MM.1S (cell line): ENCODE measurements at regions not wholly inside any gene's neighbourhood (a gene's known extent, or its start where the extent isn't known, plus 50 kb on each side); places are given as distances from the start of the nearest gene placed in this dataset.

Source experiments
- DNase-seq: peaks from one replicate; pipeline ENCODE4 v3.0.0-alpha.2; 2015
- H2AFZ ChIP-seq: fragments of 300-600 bp; sonication (generic); 2 replicates; pipeline ENCODE4 v1.6.0; 2016; ENCODE audit warnings: antibody characterized with exemption, low read length
- H3F3A ChIP-seq: fragments of 300-600 bp; sonication (generic); 2 replicates; pipeline ENCODE4 v1.6.1; 2016; ENCODE audit warnings: mild to moderate bottlenecking, antibody characterized with exemption, low read length, moderate library complexity, mixed read lengths; ENCODE audit not compliant: insufficient read depth
- H3K27ac ChIP-seq: fragments of 300-600 bp; sonication (generic); 2 replicates; pipeline ENCODE4 v1.5.1; 2016; ENCODE audit warnings: mild to moderate bottlenecking, low read length
- H3K27me3 ChIP-seq: fragments of 300-600 bp; sonication (generic); replicated peaks from 2 replicates; pipeline ENCODE4 v1.6.0; 2016; ENCODE audit warnings: low read length; ENCODE audit not compliant: insufficient read depth
- H3K36me3 ChIP-seq: fragments of 300-600 bp; sonication (generic); replicated peaks from 2 replicates; pipeline ENCODE4 v1.6.1; 2016; ENCODE audit warnings: mild to moderate bottlenecking, low read length, mixed read lengths; ENCODE audit not compliant: insufficient read depth
- H3K4me1 ChIP-seq: fragments of 300-600 bp; sonication (generic); 2 replicates; pipeline ENCODE4 v1.6.1; 2016; ENCODE audit warnings: low read length, mixed read lengths
- H3K4me2 ChIP-seq: fragments of 300-600 bp; sonication (generic); 2 replicates; pipeline ENCODE4 v1.6.0; 2016; ENCODE audit warnings: low read depth, low read length
- H3K4me3 ChIP-seq: fragments of 300-600 bp; sonication (generic); 2 replicates; pipeline ENCODE4 v1.5.1; 2016; ENCODE audit warnings: low read length, mixed read lengths
- H3K79me2 ChIP-seq: fragments of 300-600 bp; sonication (generic); 2 replicates; pipeline ENCODE4 v1.6.1; 2016; ENCODE audit warnings: mixed run types, low read length, mixed read lengths
- H3K9ac ChIP-seq: fragments of 300-600 bp; sonication (generic); 2 replicates; pipeline ENCODE4 v1.6.1; 2016; ENCODE audit warnings: low read length, mixed read lengths
- H3K9me2 ChIP-seq: fragments of 300-600 bp; sonication (generic); replicated peaks from 2 replicates; pipeline ENCODE4 v1.6.1; 2016; ENCODE audit warnings: mild to moderate bottlenecking, low read length, mixed read lengths; ENCODE audit not compliant: insufficient read depth
- H3K9me3 ChIP-seq: fragments of 300-600 bp; sonication (generic); replicated peaks from 2 replicates; pipeline ENCODE4 v1.6.1; 2016; ENCODE audit warnings: mild to moderate bottlenecking, low read length, mixed read lengths; ENCODE audit not compliant: insufficient read depth
- H4K20me1 ChIP-seq: fragments of 300-600 bp; sonication (generic); 2 replicates; pipeline ENCODE4 v1.6.1; 2016; ENCODE audit warnings: mild to moderate bottlenecking, low read length, moderate library complexity, mixed read lengths; ENCODE audit not compliant: insufficient read depth
- CTCF ChIP-seq: fragments of 300-600 bp; sonication (generic); IDR thresholded peaks from 2 replicates; pipeline ENCODE4 v1.5.1; 2016; ENCODE audit warnings: antibody characterized with exemption, low read length, mixed read lengths
- EZH2 ChIP-seq: fragments of 300-600 bp; sonication (generic); optimal IDR thresholded peaks from 2 replicates; pipeline ENCODE3; 2017; ENCODE audit warnings: low read depth, mild to moderate bottlenecking, antibody characterized with exemption, low read length, mixed read lengths
- EZH2phosphoT487 ChIP-seq: fragments of 300-600 bp; sonication (generic); IDR thresholded peaks from 2 replicates; pipeline ENCODE4 v1.6.1; 2018; ENCODE audit warnings: antibody characterized with exemption, low read length

- Histone ChIP-seq H3K9ac (no peak overlapping the region), H3K9me2 (no peaks in the 10 kb centered on the region), H3K79me2 (no peaks in the 10 kb centered on the region), H3K4me1 (no peaks in the 10 kb centered on the region), H4K20me1 (no peaks in the 10 kb centered on the region), H3K36me3 (no peaks in the 10 kb centered on the region), H3F3A (no peaks in the 10 kb centered on the region), H3K27ac (no peak overlapping the region), H2AFZ (no peak overlapping the region), H3K4me2 (no peak overlapping the region), H3K27me3 (no peaks in the 10 kb centered on the region), H3K9me3 (no peaks in the 10 kb centered on the region), H3K4me3 (no peak overlapping the region)
- DNase-seq, result no peak
- TF ChIP-seq CTCF (no peak), EZH2phosphoT487 (no peak), EZH2 (no peak)
These were observed 74.8 kb upstream of the FOXN3 start for GRCh38 chr14:89491711-89492381.

GRCh38 chr14:89490466-89490865 is 73.4 kb upstream of the FOXN3 start:
- H3K4me2 ChIP-seq, result no peak overlapping the region
- no peaks in the 10 kb centered on the region for H3K79me2 ChIP-seq
- DNase-seq, result no peak
- TF ChIP-seq CTCF, result no peak
- TF ChIP-seq EZH2, result no peak
- no peak for TF ChIP-seq EZH2phosphoT487
- no peak overlapping the region for H3K9ac ChIP-seq
- no peak overlapping the region for H2AFZ ChIP-seq
- H3K36me3 ChIP-seq, result no peaks in the 10 kb centered on the region
- H3K9me2 ChIP-seq, result no peaks in the 10 kb centered on the region
- H3K9me3 ChIP-seq, result no peaks in the 10 kb centered on the region
- no peak overlapping the region for H3K27ac ChIP-seq
- H3K4me1 ChIP-seq, result no peaks in the 10 kb centered on the region
- H3K4me3 ChIP-seq, result no peak overlapping the region
- no peaks in the 10 kb centered on the region for H3F3A ChIP-seq
- H4K20me1 ChIP-seq, result no peaks in the 10 kb centered on the region
- no peaks in the 10 kb centered on the region for H3K27me3 ChIP-seq

- Histone ChIP-seq H3K79me2 (no peaks in the 10 kb centered on the region), H3K27me3 (no peaks in the 10 kb centered on the region), H3K36me3 (no peaks in the 10 kb centered on the region), H3K9ac (no peak overlapping the region), H3K4me1 (no peaks in the 10 kb centered on the region), H3F3A (no peaks in the 10 kb centered on the region), H3K27ac (no peak overlapping the region), H4K20me1 (no peaks in the 10 kb centered on the region), H3K4me2 (no peak overlapping the region), H3K4me3 (no peak overlapping the region), H3K9me2 (no peaks in the 10 kb centered on the region), H2AFZ (no peak overlapping the region), H3K9me3 (no peaks in the 10 kb centered on the region)
- TF ChIP-seq CTCF, result no peak
- TF ChIP-seq EZH2phosphoT487, result no peak
- TF ChIP-seq EZH2, result no peak
- no peak for DNase-seq
These were observed 72.9 kb upstream of the FOXN3 start for GRCh38 chr14:89489761-89490437.
